DND-41 (cell line): ENCODE measurements at regions not wholly inside any gene's neighbourhood (a gene's known extent, or its start where the extent isn't known, plus 50 kb on each side); places are given as distances from the start of the nearest gene placed in this dataset.

Source experiments
- ATAC-seq: fragments of 200-7000 bp; cut with Tn5 transposase; 3 replicates; pipeline ENCODE4 v1.9.1; 2021; ENCODE audit warnings: low read depth; ENCODE audit not compliant: insufficient read depth
- DNase-seq: peaks from one replicate; pipeline ENCODE4 v3.0.0-alpha.2; 2020
- H2AFZ ChIP-seq: 2 replicates; pipeline ENCODE4 v1.6.0; 2012; ENCODE audit warnings: low read depth, low read length
- H3K27ac ChIP-seq: 2 replicates; pipeline ENCODE4 v1.5.1; 2012; ENCODE audit warnings: low read length, inconsistent platforms
- H3K27me3 ChIP-seq: fragments of 200-600 bp; sonication (generic); 2 replicates; pipeline ENCODE4 v1.6.0; 2012; ENCODE audit warnings: low read length, mild to moderate bottlenecking, inconsistent platforms; ENCODE audit not compliant: insufficient read depth, poor library complexity
- H3K36me3 ChIP-seq: 2 replicates; pipeline ENCODE4 v1.5.1; 2012; ENCODE audit warnings: low read length, inconsistent platforms; ENCODE audit not compliant: insufficient read depth
- H3K4me1 ChIP-seq: 2 replicates; pipeline ENCODE4 v1.5.1; 2012; ENCODE audit warnings: mild to moderate bottlenecking, low read length; ENCODE audit not compliant: insufficient read depth
- H3K4me2 ChIP-seq: 2 replicates; pipeline ENCODE4 v1.6.0; 2012; ENCODE audit warnings: mild to moderate bottlenecking, moderate library complexity, low read length, inconsistent platforms; ENCODE audit not compliant: insufficient read depth
- H3K4me3 ChIP-seq, 2 experiments: fragments of 200-600 bp in 1 of 2; shearing (Covaris generic) in 1 of 2; 2 replicates each; pipeline ENCODE4 v1.5.1; 2012 to 2016; ENCODE audit warnings: inconsistent platforms in 2 of 2, low read length in 2 of 2, mild to moderate bottlenecking in 2 of 2, low read depth in 1 of 2, moderate library complexity in 1 of 2
- H3K79me2 ChIP-seq: 2 replicates; pipeline ENCODE4 v1.6.0; 2012; ENCODE audit warnings: low read length, inconsistent platforms; ENCODE audit not compliant: insufficient read depth
- H3K9ac ChIP-seq: 2 replicates; pipeline ENCODE4 v1.6.0; 2012; ENCODE audit warnings: low read depth, mild to moderate bottlenecking, inconsistent platforms, low read length, moderate library complexity
- H3K9me3 ChIP-seq: 2 replicates; pipeline ENCODE4 v1.5.1; 2012; ENCODE audit warnings: low read length, moderate library complexity, mild to moderate bottlenecking, inconsistent platforms; ENCODE audit not compliant: insufficient read depth, severe bottlenecking
- H4K20me1 ChIP-seq: 2 replicates; pipeline ENCODE4 v1.6.0; 2012; ENCODE audit warnings: low read length; ENCODE audit not compliant: insufficient read depth
- EZH2 ChIP-seq: IDR thresholded peaks from 3 replicates; pipeline ENCODE4 v1.6.1; 2012; ENCODE audit warnings: borderline replicate concordance, low read depth, mild to moderate bottlenecking, moderate library complexity, low read length, inconsistent platforms; ENCODE audit not compliant: severe bottlenecking
- TF ChIP-seq, protein P1 (sequence below): IDR thresholded peaks from 2 replicates; pipeline ENCODE4 v1.5.1; 2012; ENCODE audit warnings: borderline replicate concordance, low read length, moderate library complexity, mild to moderate bottlenecking; ENCODE audit not compliant: poor library complexity, severe bottlenecking; ENCODE audit errors: extremely low read depth

DNA sequence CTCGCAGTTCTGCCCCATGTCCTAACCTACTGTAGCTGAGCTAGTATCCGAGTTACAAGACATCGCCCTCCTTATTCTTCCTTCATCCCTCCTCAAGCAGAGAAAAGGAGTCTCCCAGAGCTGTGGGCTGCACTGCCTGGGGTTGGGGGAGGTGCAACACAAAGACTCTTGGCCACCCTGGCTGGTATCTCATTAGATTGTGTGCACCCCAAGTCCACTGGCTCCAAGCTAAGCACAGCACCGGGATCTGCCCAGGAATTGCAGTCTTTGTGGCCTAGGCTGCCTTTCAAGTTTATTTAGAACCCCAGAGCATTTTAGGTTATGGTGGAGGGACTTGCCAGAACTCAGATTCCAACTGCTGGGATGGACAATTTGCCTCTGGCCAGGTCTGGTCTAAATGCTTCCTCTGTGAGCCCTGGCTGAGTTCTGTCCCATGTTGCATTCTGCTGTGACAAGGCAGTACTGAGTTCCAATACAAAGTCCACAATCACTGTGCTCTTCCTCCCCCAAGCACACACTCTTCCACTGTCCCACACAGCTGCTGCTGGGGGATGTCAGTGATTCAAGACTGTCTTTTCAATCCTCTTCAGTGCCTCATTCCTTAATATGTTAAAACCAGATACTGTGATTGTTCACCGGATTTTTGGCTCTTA is 169.6 kb upstream of the CLEC14A start:
- Histone ChIP-seq H3K27me3 (peaks cover 3% of the 10 kb centered on the region), H3K4me3 (no peak overlapping the region), H3K9ac (no peak overlapping the region), H3K4me2 (no peak overlapping the region), H3K36me3 (no peaks in the 10 kb centered on the region), H3K27ac (no peak overlapping the region), H3K9me3 (peaks cover 5% of the 10 kb centered on the region), H4K20me1 (no peaks in the 10 kb centered on the region), H3K79me2 (no peaks in the 10 kb centered on the region), H3K4me1 (no peaks in the 10 kb centered on the region), H2AFZ (no peak overlapping the region)
- no peak for TF ChIP-seq EZH2
- TF ChIP-seq, protein P1, sequence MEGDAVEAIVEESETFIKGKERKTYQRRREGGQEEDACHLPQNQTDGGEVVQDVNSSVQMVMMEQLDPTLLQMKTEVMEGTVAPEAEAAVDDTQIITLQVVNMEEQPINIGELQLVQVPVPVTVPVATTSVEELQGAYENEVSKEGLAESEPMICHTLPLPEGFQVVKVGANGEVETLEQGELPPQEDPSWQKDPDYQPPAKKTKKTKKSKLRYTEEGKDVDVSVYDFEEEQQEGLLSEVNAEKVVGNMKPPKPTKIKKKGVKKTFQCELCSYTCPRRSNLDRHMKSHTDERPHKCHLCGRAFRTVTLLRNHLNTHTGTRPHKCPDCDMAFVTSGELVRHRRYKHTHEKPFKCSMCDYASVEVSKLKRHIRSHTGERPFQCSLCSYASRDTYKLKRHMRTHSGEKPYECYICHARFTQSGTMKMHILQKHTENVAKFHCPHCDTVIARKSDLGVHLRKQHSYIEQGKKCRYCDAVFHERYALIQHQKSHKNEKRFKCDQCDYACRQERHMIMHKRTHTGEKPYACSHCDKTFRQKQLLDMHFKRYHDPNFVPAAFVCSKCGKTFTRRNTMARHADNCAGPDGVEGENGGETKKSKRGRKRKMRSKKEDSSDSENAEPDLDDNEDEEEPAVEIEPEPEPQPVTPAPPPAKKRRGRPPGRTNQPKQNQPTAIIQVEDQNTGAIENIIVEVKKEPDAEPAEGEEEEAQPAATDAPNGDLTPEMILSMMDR, result no peak
- no peak for ATAC-seq
- DNase-seq, result no peak

DNA sequence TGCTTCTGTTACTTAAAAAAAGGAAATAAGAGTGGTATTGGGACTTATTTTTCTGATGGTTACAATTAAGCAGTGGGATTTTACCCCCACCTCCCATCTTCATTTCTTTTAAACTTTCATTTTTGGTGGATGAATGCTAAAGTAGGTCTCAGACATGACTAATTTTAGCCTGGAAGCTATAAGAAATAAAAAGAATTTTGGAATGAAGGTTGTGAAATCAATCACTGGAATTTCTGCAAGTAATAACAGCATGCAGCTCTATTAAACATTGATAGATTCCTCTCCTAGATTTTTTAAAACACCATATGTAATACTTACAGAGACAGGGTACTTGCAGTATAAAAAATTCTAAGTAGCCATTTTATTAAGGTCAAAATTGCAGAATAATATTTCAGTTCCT is 164.2 kb upstream of the CLEC14A start:
- no peaks in the 10 kb centered on the region for H3K4me1 ChIP-seq
- DNase-seq (no peak), ATAC-seq (no peak)
- H3K36me3 ChIP-seq, result no peaks in the 10 kb centered on the region
- TF ChIP-seq, protein P1, result no peak
- no peak for TF ChIP-seq EZH2
- no peak overlapping the region for H3K27ac ChIP-seq
- H4K20me1 ChIP-seq, result no peaks in the 10 kb centered on the region
- H2AFZ ChIP-seq, result no peak overlapping the region
- no peak overlapping the region for H3K9ac ChIP-seq
- no peak overlapping the region for H3K4me3 ChIP-seq
- H3K9me3 ChIP-seq, result peaks cover 5% of the 10 kb centered on the region
- H3K4me2 ChIP-seq, result no peak overlapping the region
- H3K27me3 ChIP-seq, result no peaks in the 10 kb centered on the region
- H3K79me2 ChIP-seq, result no peaks in the 10 kb centered on the region

DNA sequence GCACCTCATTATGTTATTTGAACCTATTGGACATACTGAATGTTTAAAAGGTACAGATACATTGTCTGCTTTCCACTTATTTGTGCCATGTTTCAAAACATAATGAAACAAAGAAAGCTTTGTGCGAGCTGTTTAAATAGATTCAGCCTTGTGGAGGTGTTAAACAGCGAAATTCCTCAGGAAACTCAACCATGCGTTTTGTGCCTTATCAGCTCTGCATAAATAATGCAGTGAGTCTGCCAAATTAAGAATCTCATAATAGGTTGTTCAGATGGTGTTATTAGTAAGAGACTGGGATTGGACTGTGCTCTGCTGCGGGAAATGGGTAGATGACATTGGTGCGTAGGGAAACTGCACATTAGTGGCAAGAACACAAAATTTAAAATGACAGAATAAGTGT is 163.7 kb upstream of the CLEC14A start:
- TF ChIP-seq EZH2, result no peak
- TF ChIP-seq, protein P1, result no peak

DNA sequence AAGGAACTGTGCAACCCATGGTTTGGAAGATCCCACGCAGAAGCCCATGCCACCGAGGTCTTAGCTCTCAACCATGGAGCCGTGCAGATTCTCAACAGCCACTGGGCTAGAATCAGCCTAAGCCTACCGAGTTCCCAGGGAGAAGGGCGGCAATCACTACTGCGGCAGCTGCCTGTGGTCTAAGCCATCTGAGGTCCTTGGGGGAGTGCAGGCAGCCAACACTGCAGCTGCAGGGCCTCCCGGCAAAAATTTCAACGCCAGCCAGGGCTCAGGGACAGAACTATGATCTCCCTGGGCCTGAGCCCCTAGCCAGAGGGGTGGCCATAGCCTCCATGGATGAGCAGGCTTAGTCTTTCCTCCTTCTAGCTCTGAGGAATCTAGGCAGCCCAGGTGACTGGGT is 156.8 kb upstream of the CLEC14A start:
- H3K27me3 ChIP-seq, result no peaks in the 10 kb centered on the region
- H3K9me3 ChIP-seq, result no peaks in the 10 kb centered on the region
- TF ChIP-seq EZH2, result no peak
- TF ChIP-seq, protein P1, result no peak
- H3K79me2 ChIP-seq, result no peaks in the 10 kb centered on the region
- no peak overlapping the region for H3K4me3 ChIP-seq
- H2AFZ ChIP-seq, result no peak overlapping the region
- H3K4me1 ChIP-seq, result no peaks in the 10 kb centered on the region
- ATAC-seq, result no peak
- DNase-seq, result no peak
- no peaks in the 10 kb centered on the region for H3K36me3 ChIP-seq
- H3K27ac ChIP-seq, result no peak overlapping the region
- H3K9ac ChIP-seq, result no peak overlapping the region
- H4K20me1 ChIP-seq, result no peaks in the 10 kb centered on the region
- H3K4me2 ChIP-seq, result no peak overlapping the region

More for the DNA sequence above, 163.7 kb upstream of the CLEC14A start:
- no peaks in the 10 kb centered on the region for H4K20me1 ChIP-seq
- peaks cover 5% of the 10 kb centered on the region for H3K9me3 ChIP-seq
- no peaks in the 10 kb centered on the region for H3K4me1 ChIP-seq
- no peak overlapping the region for H3K27ac ChIP-seq
- H3K4me3 ChIP-seq, result no peak overlapping the region
- no peak for ATAC-seq
- H3K79me2 ChIP-seq, result no peaks in the 10 kb centered on the region
- no peaks in the 10 kb centered on the region for H3K36me3 ChIP-seq
- DNase-seq, result no peak
- H2AFZ ChIP-seq, result no peak overlapping the region
- no peak overlapping the region for H3K4me2 ChIP-seq
- H3K9ac ChIP-seq, result no peak overlapping the region
- no peaks in the 10 kb centered on the region for H3K27me3 ChIP-seq
